ENCODE measurements at regions not wholly inside any gene's neighbourhood (a gene's known extent, or its start where the extent isn't known, plus 50 kb on each side); places are given as distances from the start of the nearest gene placed in this dataset.

DNA sequence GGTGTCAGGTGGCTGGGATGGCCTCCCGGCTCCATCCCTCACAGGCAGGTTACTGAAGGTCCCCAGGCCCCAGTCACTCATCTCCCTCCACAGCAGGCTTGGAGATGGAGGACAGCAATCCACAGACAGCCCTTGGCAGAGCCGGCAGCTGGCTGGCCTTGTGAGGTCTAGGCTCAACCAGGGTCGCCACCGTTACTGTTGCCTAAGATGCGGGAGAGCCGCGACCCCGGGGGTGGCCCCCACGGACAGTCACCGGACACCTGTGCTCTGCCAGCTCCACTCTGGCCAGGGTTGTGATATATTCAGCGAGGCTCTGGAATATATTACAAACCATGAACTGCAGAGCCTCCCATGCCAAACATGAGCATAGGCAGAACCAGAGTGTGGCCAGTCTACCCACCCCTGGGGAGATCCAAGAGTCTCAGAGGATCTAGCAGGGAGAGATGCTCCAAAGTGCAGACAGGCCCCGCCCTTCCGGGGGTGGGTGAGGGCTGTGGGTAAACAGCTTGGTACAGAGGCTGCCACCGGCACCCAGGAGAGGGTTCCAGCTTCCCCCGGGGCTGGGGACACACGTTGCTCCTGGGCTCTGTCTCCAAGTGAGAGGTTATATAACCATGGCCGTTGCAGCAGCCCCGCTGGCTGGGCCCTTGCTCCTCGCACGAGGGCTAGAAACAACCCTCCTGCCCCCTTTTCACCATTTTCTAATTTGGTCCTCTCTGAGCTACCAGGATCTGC is 55.9 kb upstream of the DIO3 start:
- no peak for TF ChIP-seq POLR2AphosphoS5 (IDR thresholded peaks at IDR 0.05)
- TF ChIP-seq, protein P1, sequence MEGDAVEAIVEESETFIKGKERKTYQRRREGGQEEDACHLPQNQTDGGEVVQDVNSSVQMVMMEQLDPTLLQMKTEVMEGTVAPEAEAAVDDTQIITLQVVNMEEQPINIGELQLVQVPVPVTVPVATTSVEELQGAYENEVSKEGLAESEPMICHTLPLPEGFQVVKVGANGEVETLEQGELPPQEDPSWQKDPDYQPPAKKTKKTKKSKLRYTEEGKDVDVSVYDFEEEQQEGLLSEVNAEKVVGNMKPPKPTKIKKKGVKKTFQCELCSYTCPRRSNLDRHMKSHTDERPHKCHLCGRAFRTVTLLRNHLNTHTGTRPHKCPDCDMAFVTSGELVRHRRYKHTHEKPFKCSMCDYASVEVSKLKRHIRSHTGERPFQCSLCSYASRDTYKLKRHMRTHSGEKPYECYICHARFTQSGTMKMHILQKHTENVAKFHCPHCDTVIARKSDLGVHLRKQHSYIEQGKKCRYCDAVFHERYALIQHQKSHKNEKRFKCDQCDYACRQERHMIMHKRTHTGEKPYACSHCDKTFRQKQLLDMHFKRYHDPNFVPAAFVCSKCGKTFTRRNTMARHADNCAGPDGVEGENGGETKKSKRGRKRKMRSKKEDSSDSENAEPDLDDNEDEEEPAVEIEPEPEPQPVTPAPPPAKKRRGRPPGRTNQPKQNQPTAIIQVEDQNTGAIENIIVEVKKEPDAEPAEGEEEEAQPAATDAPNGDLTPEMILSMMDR (IDR thresholded peaks at IDR 0.05; ENCODE audit: poor library complexity, severe bottlenecking), result no peak
- TF ChIP-seq SMC3 (conservative IDR thresholded peaks at IDR 0.05; ENCODE audit: poor library complexity), result no peak

Data from neural cell (in vitro differentiated cells).